GM19467 (cell line): ENCODE measurements at regions not wholly inside any gene's neighbourhood (a gene's known extent, or its start where the extent isn't known, plus 50 kb on each side); places are given as distances from the start of the nearest gene placed in this dataset.
"Not testable (repeated sequence)": the region's sequence is repeated elsewhere in the genome, so short reads cannot be mapped to it uniquely, and the experiment has no call there.

ENCODE experiments used
- ATAC-seq: cut with Tn5 transposase; IDR thresholded peaks from one replicate; pipeline ENCODE4 v1.9.1; 2021; ENCODE audit warnings: mild to moderate bottlenecking, moderate library complexity; ENCODE audit not compliant: unreplicated experiment

GRCh38 chr11:8772571-8773519 is 90.3 kb downstream of the RPL27A start:
- no peak for ATAC-seq

GRCh38 chr11:8773916-8774539 is 91.4 kb downstream of the RPL27A start:
- no peak for ATAC-seq

GRCh38 chr11:8774916-8775315 is 92.3 kb downstream of the RPL27A start:
- ATAC-seq, result not testable (repeated sequence)

GRCh38 chr11:8775332-8775731 is 92.7 kb downstream of the RPL27A start:
- no peak for ATAC-seq

- no peak for ATAC-seq
Measured at GRCh38 chr11:8775734-8776133, 93.1 kb downstream of the RPL27A start.

GRCh38 chr11:8776209-8776608 is 93.6 kb downstream of the RPL27A start:
- ATAC-seq, result no peak

- no peak for ATAC-seq
Measured at GRCh38 chr11:8777907-8778767, 95.5 kb downstream of the RPL27A start.

GRCh38 chr11:8779107-8779506 is 96.5 kb downstream of the RPL27A start:
- ATAC-seq, result no peak

GRCh38 chr11:8779732-8780131 is 97.1 kb downstream of the RPL27A start:
- ATAC-seq, result no peak

GRCh38 chr11:8784954-8785353 is 102.4 kb downstream of the RPL27A start:
- no peak for ATAC-seq

GRCh38 chr11:8785457-8785856 is 102.9 kb downstream of the RPL27A start:
- no peak for ATAC-seq

- no peak for ATAC-seq
Measured at GRCh38 chr11:8785998-8786397, 103.4 kb downstream of the RPL27A start.

GRCh38 chr11:8786933-8787332 is 104.3 kb downstream of the RPL27A start:
- ATAC-seq, result no peak

GRCh38 chr11:8787372-8787771 is 104.8 kb downstream of the RPL27A start:
- ATAC-seq, result no peak

- no peak for ATAC-seq
Measured at GRCh38 chr11:8788616-8789015, 106.0 kb downstream of the RPL27A start.

- ATAC-seq, result no peak
Measured at GRCh38 chr11:8789864-8790263, 107.3 kb downstream of the RPL27A start.

- no peak for ATAC-seq
Measured at GRCh38 chr11:8790968-8791367, 108.4 kb downstream of the RPL27A start.

GRCh38 chr11:8792710-8793109 is 110.1 kb downstream of the RPL27A start:
- no peak for ATAC-seq

- ATAC-seq, result no peak
Measured at GRCh38 chr11:8793114-8793777, 110.7 kb downstream of the RPL27A start.

GRCh38 chr11:8794126-8794525 is 111.5 kb downstream of the RPL27A start:
- ATAC-seq, result no peak

GRCh38 chr11:8794677-8795103 is 112.1 kb downstream of the RPL27A start:
- ATAC-seq, result no peak
